ENCODE measurements at regions not wholly inside any gene's neighbourhood (a gene's known extent, or its start where the extent isn't known, plus 50 kb on each side); places are given as distances from the start of the nearest gene placed in this dataset.
"Not testable (repeated sequence)": the region's sequence is repeated elsewhere in the genome, so short reads cannot be mapped to it uniquely, and the experiment has no call there.

DNA sequence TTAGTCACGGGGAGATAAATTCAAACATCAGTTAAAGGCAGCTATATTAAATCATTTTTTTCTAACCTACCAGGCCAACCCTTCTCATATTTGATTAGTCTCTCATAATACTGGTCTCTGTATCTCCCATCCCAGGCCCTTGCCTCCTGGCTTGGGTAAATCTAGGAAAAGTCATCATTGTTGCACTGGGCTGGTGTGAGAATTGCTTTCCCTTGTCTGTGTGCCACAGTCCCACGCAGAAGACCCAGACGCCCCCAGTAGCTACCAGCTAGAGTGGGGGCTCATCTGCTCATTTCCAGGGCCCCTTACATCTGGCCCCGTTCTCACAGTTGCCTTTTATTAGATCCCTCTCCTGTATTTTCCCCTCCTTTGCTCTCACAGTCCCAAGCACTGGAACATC lies 67.6 kb upstream of the VIPR2 start:
- DNase-seq (no peak), ATAC-seq (ENCODE audit: low read depth in 2 of 2) (no peak)
- H3K4me1 Mint-ChIP-seq, result no peaks in the 10 kb centered on the region
- no peaks in the 10 kb centered on the region for H3K9me3 Mint-ChIP-seq
- H3K4me3 Mint-ChIP-seq, result no peak overlapping the region
- no peak overlapping the region for H3K27ac Mint-ChIP-seq
- H3K36me3 Mint-ChIP-seq, result no peaks in the 10 kb centered on the region
- peaks cover 0 to 5% (median 0%) of the 10 kb centered on the region in 3 donors for H3K27me3 Mint-ChIP-seq

DNA sequence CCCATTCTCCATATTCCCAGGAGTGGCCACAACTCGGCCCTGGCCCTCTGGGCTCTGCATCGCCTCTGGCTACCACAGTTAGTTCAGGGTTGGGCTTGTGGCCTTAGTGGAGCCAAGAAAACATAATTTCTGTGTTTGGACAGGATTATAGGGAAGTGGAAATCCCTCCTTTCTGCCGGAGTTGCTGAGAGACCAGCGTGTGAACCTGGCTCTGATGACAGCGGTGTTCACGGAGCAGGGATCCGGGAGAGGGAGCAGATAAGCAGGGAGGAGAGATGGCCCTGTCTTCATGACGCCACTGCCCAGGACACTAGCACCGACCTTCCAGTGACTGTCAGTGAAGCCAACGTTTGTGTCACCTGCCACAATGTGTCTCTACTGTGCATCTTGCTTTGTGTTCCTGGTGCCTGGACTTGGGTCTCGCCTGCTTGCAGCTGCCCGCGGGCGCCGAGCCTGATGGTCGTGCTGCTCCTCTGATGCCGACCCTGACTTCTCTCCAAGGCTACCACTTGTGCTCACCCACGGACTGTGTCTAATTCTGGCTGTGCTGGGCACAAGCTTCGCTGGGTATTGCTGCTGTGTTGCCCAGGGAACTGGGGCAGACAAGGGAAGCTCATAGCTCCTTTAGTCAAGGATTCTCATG lies 67.0 kb upstream of the VIPR2 start:
- DNase-seq (no peak), ATAC-seq (ENCODE audit: low read depth in 2 of 2) (no peak)
- Mint-ChIP-seq H3K4me3 (peak overlapping the region in 1 of 8 donors; percentile 27), H3K27ac (no peak overlapping the region), H3K36me3 (no peaks in the 10 kb centered on the region), H3K27me3 (peaks cover 0 to under 1% (median under 1%) of the 10 kb centered on the region in 3 donors), H3K4me1 (no peaks in the 10 kb centered on the region), H3K9me3 (peaks cover 0 to 2% (median 0%) of the 10 kb centered on the region in 7 donors)

DNA sequence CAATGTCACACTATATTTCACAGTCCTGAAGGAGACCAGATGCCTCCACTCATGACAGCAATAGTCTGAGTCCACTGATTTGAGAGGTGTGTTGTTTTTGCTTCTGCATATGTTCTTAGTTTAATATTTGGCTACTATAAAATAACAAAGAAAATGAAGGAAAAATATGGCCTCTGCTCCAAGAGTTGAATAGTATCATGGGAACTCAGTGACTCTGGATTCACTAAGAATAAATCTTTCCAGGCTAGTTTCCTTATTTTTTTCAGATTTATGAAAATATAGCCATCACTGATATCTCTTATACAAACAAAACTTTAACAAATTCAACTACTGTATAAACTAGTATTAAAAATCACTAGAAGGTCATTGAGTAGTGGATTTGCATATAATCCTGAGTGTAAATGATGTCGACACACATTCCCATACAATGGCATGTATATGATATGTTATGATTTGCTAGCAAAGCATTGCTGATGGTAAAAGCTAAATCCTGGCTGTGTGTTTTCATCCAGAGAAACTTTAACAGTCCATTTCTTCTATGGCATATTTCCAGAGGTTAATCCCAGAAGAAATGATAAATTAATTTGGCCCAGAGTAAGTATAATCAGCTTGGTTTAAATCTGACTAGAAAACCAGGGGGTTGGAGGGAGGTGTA lies 66.0 kb upstream of the VIPR2 start:
- Mint-ChIP-seq H3K9me3 (peaks cover 0 to 2% (median 0%) of the 10 kb centered on the region in 7 donors), H3K4me1 (no peaks in the 10 kb centered on the region), H3K36me3 (no peaks in the 10 kb centered on the region), H3K4me3 (no peak overlapping the region), H3K27me3 (peaks cover 0 to 10% (median 5%) of the 10 kb centered on the region in 3 donors), H3K27ac (no peak overlapping the region)
- DNase-seq (no peak), ATAC-seq (ENCODE audit: low read depth in 2 of 2) (no peak)

DNA sequence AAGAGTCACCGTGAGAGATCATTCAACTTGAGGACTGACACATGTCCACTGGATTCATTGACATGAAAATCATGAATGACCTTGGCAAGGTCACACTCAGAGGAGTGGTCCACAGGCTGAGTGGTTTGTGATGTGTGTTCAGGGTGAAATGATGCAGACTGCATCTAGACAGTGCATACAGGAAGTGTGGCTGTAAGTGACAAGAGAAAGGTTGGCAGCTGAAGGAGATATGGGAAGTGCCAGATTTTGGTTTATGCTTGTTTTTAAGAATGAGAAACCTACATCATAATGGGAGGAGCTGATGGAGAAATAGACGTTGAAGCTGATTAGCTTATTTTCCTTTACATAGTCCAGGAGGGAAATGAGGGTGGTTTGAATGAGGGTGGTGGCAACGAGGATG lies 64.8 kb upstream of the VIPR2 start:
- Mint-ChIP-seq H3K4me3 (no peak overlapping the region), H3K4me1 (no peaks in the 10 kb centered on the region), H3K27me3 (peaks cover 0 to 12% (median 6%) of the 10 kb centered on the region in 3 donors), H3K36me3 (no peaks in the 10 kb centered on the region), H3K9me3 (peaks cover 0 to 2% (median 0%) of the 10 kb centered on the region in 7 donors), H3K27ac (no peak overlapping the region)
- ATAC-seq (ENCODE audit: low read depth in 2 of 2) (no peak), DNase-seq (no peak)

DNA sequence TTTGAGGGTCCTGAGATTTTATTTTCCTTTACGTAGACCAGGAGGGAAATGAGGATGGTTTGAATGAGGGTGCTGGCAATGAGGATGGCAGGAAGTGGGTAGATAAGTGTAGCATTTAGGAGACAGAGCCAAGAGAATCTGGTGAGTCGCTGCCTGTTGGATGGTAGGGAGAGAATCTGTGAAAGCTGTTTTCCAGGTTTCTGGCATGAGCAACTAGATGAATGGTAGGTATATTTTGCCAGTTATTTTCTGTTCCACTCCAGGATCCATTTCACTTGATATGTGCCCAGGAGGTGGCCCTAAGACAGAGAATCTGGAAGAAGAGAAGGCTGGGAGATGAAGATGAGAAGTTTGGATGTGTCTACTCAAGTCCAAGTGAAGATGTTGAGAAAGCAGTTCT lies 63.3 kb upstream of the VIPR2 start:
- ATAC-seq (ENCODE audit: low read depth in 2 of 2), result no peak

DNA sequence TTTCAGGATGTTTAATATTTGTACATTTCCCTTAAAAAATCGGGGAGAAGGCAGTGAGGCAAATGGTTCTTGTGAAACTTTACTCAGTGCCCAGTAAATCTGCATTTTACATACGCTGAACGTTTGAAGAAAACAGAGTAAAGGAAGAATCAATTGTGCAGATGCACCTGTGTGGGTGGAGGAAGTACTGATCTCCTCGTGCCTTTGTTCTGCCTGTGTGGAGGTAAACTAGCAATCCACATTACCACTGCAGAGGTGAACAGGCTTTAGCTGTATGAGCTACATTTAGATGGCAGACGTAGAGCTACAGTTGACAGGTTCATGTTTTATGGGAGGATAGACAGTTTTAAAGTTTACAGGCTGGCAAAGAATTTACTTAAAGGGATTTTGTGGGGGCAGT lies 62.7 kb upstream of the VIPR2 start:
- Mint-ChIP-seq H3K27ac (no peak overlapping the region), H3K4me1 (no peaks in the 10 kb centered on the region), H3K4me3 (no peak overlapping the region), H3K36me3 (no peaks in the 10 kb centered on the region), H3K27me3 (peaks cover 0 to 12% (median 6%) of the 10 kb centered on the region in 3 donors), H3K9me3 (peaks cover 0 to 2% (median 0%) of the 10 kb centered on the region in 7 donors)
- no peak for DNase-seq
- ATAC-seq (ENCODE audit: low read depth in 2 of 2), result no peak

More for the DNA sequence above, 63.3 kb upstream of the VIPR2 start:
- peaks cover 0 to 2% (median 0%) of the 10 kb centered on the region in 7 donors for H3K9me3 Mint-ChIP-seq
- H3K36me3 Mint-ChIP-seq, result no peaks in the 10 kb centered on the region
- no peak overlapping the region for H3K27ac Mint-ChIP-seq
- H3K4me3 Mint-ChIP-seq, result no peak overlapping the region
- H3K4me1 Mint-ChIP-seq, result no peaks in the 10 kb centered on the region
- H3K27me3 Mint-ChIP-seq, result peaks cover 0 to 12% (median 6%) of the 10 kb centered on the region in 3 donors
- no peak for DNase-seq

DNA sequence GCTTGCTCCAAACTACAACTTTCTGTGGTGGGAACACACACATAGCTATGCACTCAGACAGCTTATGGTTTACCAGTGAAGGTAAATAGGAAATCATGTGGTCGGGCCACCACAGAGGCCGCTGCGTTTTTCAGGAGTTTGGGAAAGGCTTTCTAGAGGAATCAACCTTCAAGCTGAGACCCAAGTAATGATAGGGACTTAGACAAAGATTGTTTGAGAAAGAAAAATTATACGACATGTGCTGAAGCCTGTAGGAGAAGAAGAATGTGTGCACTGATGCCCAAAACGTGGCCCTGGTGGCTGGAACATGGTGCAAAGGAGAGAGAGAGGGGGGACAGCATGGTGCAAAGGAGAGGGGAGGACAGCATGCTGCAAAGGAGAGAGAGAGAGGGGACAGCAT lies 61.2 kb upstream of the VIPR2 start:
- H3K9me3 Mint-ChIP-seq, result peaks cover 0 to 2% (median 0%) of the 10 kb centered on the region in 7 donors
- no peaks in the 10 kb centered on the region for H3K4me1 Mint-ChIP-seq
- no peak overlapping the region for H3K4me3 Mint-ChIP-seq
- no peak overlapping the region for H3K27ac Mint-ChIP-seq
- no peaks in the 10 kb centered on the region for H3K36me3 Mint-ChIP-seq
- peaks cover 0 to 12% (median 6%) of the 10 kb centered on the region in 3 donors for H3K27me3 Mint-ChIP-seq
- DNase-seq (no peak), ATAC-seq (ENCODE audit: low read depth in 2 of 2) (no peak)

DNA sequence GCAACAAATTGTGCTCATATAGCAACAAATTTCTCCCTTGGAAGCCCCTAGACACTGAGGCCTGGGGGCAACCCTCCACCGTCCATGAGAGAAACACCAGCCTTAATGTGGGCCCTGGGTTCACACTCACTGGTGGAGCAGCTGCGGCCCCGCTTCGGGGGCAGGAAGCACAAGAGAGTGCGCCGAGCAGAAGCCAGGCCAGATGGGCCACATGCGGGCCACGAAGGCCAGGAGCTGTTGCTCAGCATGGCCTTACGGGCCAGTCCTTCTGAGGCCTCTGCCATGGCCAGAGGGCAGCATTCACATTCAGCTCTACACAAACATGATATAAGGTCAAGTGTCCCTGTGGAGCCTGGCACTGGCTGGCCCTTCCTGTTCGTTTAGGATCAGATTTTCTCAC lies 60.0 kb upstream of the VIPR2 start:
- H3K4me1 Mint-ChIP-seq, result no peaks in the 10 kb centered on the region
- H3K27ac Mint-ChIP-seq, result no peak overlapping the region

DNA sequence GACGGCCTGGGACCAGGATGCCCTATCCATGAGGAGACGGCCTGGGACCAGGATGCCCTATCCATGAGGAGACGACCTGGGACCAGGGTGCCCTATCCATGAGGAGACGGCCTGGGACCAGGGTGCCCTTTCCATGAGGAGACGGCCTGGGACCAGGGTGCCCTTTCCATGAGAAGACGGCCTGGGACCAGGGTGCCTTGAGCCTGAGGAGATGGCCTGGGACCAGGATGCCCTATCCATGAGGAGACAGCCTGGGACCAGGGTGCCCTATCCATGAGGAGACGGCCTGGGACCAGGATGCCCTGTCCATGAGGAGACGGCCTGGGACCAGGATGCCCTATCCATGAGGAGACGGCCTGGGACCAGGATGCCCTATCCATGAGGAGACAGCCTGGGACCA lies 58.6 kb upstream of the VIPR2 start:
- not testable (repeated sequence) for DNase-seq, H3K9me3 Mint-ChIP-seq

More for the DNA sequence above, 60.0 kb upstream of the VIPR2 start:
- Mint-ChIP-seq H3K9me3 (peaks cover 0 to 2% (median 0%) of the 10 kb centered on the region in 7 donors), H3K36me3 (no peaks in the 10 kb centered on the region), H3K27me3 (peaks cover 0 to 12% (median 6%) of the 10 kb centered on the region in 3 donors), H3K4me3 (no peak overlapping the region)
- DNase-seq, result no peak
- no peak for ATAC-seq (ENCODE audit: low read depth in 2 of 2)

DNA sequence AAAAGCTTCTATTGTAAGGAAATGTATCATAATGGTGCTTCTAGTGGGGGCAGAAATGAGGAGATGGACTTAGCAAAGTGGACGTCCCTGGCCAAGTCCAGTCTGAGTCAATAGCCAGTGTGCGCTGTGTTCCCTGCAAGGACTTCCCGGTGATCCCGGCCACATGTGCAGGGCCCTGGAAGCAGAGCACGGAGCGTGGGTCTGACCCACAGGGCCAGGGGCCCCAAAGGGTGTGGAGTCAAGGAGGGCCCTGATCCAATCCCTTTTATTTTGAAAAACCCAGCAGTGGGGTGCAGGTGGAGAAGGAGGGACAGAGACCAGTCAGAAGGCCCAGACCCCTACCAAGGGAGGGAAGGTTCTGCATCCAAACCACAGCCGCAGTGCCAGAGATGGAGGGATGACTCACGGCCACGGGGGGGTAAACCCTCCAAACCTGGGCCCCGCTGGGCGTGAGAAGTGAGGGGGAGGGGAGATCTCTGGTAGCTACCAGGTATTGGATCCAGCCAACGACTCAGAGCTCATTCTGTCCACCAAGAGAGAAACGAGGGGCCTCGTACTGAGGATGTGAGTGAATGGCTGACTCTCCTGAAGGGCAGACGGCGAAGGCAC lies 57.2 kb upstream of the VIPR2 start:
- peaks cover 0 to 12% (median 6%) of the 10 kb centered on the region in 3 donors for H3K27me3 Mint-ChIP-seq
- peaks cover 0 to 2% (median 0%) of the 10 kb centered on the region in 7 donors for H3K9me3 Mint-ChIP-seq
- no peak for ATAC-seq (ENCODE audit: low read depth in 2 of 2)
- peaks cover 8 to 14% (median 13%) of the 10 kb centered on the region in 3 donors for H3K4me1 Mint-ChIP-seq
- no peaks in the 10 kb centered on the region for H3K36me3 Mint-ChIP-seq
- DNase-seq, result no peak
- H3K27ac Mint-ChIP-seq, result no peak overlapping the region
- no peak overlapping the region for H3K4me3 Mint-ChIP-seq

More for the DNA sequence above, 58.6 kb upstream of the VIPR2 start:
- H3K4me1 Mint-ChIP-seq; H3K4me3 Mint-ChIP-seq; ATAC-seq (ENCODE audit: low read depth in 2 of 2); H3K27ac Mint-ChIP-seq; H3K36me3 Mint-ChIP-seq: not testable (repeated sequence)
- peaks cover 0 to 12% (median 6%) of the 10 kb centered on the region in 3 donors for H3K27me3 Mint-ChIP-seq

DNA sequence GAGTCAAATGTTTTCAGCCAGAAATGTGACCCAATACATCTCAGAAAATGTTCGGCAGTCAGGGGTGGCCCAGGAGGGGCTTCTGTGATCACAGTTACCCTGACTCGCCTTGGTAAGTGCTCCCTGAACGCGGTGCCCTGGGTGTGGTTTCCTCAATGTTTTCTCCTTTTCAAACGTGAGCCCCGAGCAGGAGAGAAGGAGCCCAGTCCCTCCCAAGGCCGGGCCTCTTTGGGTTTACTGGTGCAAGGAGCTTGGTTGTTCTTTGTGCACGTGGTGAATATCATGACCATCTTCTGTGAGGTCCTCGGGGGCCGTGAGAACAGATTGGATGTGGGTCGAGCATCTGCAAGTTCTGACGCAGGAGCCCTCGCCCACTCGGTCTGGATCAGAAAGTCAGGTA lies 55.8 kb upstream of the VIPR2 start:
- H3K4me3 Mint-ChIP-seq, result no peak overlapping the region
- ATAC-seq (ENCODE audit: low read depth in 2 of 2) (no peak), DNase-seq (no peak)
- no peaks in the 10 kb centered on the region for H3K27me3 Mint-ChIP-seq
- peaks cover 12 to 23% (median 17%) of the 10 kb centered on the region in 3 donors for H3K4me1 Mint-ChIP-seq
- H3K27ac Mint-ChIP-seq, result no peak overlapping the region
- H3K9me3 Mint-ChIP-seq, result peaks cover 0 to 2% (median 0%) of the 10 kb centered on the region in 7 donors
- no peaks in the 10 kb centered on the region for H3K36me3 Mint-ChIP-seq

DNA sequence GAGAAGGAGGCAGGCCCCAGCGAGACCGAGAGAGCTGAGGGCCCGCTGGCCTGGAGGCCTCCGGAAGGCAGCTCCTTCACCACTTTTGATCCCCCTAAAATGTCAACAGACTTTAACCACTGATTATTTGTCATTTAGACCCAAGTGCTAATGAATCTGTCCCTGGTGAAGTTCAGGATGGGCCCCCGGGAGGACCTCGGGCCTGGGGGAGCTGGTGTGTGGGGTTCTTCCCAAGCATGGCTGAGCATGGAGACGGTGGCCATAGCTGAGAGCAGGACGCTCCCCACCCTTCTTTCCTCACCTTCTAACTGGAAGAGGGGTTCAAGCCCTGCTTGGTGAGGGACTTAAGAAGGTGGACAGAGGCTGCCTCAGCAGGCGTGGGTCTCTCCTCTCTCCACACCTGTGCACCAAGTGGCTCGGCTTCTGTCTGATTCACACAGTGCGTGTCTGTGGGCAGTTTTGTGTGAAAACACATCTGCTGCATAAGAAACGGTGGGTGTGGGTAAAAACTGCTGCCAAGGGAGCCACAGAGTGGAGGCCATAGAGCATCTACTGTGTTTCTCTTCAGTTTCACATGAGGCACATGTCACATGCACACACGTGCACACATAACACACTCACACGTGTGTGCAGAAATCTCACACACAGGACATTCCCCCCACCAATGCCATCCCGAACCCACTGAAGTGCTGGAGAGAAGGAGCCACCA lies 53.5 kb upstream of the VIPR2 start:
- ATAC-seq (ENCODE audit: low read depth in 2 of 2), result no peak
- Mint-ChIP-seq H3K27me3 (no peaks in the 10 kb centered on the region), H3K4me1 (peaks cover 12 to 29% (median 17%) of the 10 kb centered on the region in 3 donors), H3K36me3 (no peaks in the 10 kb centered on the region), H3K9me3 (peaks cover 0 to 2% (median 0%) of the 10 kb centered on the region in 7 donors), H3K27ac (peak overlapping the region in 2 of 6 donors; percentile 34 to 74), H3K4me3 (peak overlapping the region in 3 of 8 donors; percentile 52 to 84 (median 72))
- no peak for DNase-seq

Data from naive B cell (primary cell).